Stimulated activated CD8-positive, alpha-beta memory T cell treated with anti-CD3 and anti-CD28 coated beads, Interleukin-15, amount 100 ng/mL, for 48 hours (primary cell): ENCODE measurements at regions not wholly inside any gene's neighbourhood (a gene's known extent, or its start where the extent isn't known, plus 50 kb on each side); places are given as distances from the start of the nearest gene placed in this dataset.

Experiments
- DNase-seq, 2 donors: peaks; one replicate each; pipeline ENCODE4 v3.0.0-alpha.2; 2020; ENCODE audit warnings: low read depth in 2 of 2

DNA sequence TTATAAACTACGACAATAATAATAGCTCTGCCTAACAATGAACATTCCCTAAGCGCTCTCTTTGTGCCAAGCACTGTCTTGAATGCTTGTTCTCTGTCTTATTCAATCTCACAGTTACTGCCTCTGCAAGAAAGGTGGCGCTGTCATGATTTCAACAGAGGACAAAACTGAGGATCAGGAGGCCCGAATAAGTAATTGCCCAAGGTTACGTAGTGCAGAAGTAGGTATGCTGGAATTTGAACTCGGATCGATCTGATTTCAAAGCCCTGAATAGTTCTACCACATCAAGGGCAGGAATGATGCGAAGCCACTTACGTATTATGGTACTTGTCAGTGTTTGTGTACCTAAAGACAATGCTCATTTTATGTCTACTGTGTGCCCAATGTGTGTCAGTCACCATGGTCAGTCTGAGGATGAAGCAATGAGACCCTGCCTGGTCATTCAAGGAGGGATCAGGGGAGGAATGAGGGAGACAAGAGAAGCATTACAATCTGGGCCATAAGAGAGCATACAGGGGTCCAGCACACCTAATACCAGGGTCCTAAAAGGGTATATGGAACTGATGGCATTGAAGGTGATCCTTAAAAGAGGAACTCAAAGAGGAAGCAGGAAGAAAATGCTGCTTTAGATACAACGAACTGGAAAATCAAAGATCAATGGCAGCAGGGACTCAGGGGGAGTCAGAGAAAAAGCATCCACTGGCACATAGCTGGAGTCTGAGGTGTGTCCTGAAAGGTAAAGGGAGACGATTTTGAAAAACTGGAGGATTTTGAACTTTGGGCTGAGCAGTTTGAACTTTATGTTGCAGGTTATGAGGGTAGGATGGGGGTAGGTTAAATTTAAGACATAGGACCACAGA, 389.2 kb downstream of the PLPP3 start:
- no peak for DNase-seq

DNA sequence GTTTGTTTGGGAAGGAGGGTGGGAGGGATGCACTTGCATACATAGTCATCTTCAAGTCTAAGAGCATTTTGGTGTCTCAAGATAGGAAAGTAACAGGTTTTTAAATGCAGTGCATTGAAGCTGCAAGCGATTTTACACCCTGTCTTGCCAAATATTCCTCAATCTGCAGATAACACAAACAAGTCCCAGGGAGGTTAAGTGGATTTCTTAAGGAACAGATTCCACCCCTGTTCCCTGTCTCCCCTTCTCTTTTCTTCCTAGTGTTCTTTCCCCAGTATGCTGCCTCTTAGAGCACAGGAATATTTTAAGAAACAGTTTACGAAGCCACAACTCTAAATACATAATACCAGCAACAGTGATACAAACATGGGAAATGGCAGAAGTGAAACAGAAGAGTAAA, 389.9 kb downstream of the PLPP3 start:
- DNase-seq = no peak

DNA sequence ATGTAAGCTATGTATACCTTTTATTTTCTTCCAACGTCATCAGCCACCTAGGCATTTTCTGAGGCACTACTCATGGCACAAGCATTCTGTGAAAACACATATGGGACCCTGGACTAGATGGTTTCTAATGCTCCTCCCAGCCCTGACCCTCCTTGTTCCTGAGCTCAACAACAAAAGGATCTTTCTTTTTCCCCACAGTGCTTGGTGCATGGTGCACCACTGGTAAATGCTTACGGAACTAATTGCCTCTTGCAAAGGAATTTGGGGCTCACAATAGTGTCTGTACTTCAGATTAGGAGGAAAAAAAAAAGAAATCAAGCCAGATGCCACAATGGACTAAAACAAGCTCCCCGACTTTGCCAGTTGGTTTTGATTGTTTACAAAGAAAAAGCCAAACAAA, 390.5 kb downstream of the PLPP3 start:
- DNase-seq = no peak

DNA sequence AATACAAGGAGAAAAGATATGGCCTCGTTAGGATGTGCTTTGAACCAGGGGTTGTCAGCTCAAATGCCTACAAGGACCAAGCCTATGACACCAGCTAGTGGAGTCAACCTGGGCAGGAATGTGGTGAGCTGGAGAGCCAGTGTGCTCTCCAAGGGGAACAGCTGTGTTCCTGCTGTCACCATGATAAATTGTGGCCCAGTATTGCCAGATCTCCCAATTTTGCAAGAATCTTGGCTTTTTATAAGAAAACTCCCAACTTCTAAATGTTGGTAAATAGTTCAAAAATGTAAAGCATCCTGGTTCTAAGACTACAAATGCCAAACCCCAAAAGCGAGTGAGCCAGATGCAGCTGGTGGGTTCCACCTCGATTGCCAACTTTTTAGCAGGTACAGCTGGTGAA, 391.1 kb downstream of the PLPP3 start:
- no peak for DNase-seq

DNA sequence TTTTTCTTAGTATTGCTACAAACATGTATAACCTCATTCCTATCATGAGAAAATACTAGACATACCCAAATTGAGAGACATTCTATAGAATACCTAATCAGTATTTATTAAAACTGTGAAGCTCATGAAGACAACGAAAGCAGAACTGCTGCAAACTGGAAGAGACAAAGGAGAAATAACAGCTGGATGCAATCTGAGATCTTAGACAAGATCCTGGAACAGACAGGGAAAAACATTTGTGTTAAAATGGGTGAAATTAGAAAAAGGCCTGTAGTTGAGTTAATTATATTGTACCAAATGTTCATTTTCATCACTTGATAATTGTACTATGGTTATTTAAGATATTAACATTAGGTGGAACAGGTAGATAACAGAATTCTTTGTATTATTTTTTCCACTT, 392.0 kb downstream of the PLPP3 start:
- DNase-seq = no peak

DNA sequence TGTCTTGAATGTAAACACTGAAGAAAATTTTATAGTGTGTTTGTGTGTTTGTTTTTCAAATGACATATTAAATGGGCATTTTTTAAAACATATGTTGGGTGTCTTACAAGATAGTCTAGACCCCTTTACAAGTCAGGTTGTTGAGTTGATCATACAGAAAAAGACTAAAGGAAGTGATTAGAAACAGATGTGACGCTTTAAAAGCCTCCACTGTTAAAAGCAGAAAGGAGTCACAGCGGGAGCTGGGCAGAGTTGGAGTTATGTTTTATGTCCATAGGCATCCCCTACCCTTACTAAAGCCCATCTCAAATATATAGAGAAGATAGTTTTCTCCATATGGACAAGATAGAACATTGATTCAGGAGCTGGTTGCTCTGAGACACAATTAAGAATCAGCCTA, 393.9 kb downstream of the PLPP3 start:
- no peak for DNase-seq

DNA sequence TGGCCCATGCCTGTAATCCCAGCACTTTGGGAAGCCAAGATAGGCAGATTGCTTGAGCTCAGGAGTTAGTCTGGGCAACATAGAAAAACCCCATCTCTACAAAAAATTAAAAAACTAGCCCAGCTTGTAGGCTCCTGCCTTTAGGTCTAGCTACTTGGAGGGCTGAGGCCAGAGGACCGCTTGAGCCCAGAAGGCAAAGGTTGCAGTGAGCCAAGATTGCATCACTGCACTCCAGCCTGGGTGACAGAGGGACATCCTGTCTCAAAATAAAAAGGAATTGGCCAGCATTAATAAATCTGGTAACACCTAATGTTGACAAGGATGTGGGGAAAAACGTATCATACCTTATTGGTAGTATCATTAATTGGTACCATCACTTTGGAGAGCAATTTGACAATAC, 396.2 kb downstream of the PLPP3 start:
- no peak for DNase-seq

DNA sequence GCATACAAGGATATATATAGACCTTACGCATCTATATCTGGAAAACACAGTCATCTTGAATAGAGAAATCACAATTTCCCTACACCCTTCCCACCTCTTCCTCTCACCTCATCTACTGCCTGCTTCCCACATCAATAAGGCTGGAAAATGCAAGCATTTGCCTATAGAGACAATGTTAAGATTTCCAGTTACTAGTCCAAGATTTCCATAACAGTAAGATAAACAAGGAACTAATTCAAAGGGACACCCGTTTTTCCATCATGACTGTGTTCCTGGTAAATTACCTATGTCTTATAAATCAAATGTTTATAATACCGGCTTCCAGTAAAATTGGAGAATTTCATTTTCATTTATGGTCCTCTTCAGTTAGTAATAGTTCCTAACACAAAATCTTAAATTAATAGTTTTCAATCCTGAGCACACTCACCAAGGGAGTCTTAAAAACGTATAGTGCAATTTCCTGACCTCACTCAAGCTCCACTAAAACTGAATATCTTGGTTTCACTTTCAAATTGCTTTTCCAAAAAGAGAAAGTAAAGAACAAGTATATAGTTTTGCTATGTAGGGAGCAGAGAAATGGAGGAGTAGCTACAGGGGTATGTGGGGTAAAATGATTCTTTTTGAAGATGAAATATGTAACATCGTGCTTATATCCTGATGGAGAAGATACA, 398.7 kb downstream of the PLPP3 start:
- DNase-seq = no peak

DNA sequence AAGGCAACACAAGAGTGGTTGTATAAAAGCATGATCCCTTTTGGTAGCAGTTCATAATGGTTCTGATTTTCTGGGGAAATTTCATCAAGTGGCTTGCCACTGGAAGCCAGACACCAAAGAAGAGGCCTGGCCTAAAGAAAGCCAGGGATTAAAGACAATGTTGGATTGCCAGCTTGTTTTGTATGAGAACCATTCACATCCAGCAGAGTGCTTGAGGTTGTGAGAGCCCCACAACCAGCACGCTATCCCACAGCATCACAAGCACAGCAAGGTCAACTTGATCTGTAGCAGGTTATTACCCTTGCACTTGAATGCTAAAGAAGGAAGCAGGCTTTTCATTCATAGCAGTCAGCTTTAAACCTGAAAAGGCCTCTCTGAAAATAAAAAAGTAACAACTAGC, 399.8 kb downstream of the PLPP3 start:
- DNase-seq = no peak

DNA sequence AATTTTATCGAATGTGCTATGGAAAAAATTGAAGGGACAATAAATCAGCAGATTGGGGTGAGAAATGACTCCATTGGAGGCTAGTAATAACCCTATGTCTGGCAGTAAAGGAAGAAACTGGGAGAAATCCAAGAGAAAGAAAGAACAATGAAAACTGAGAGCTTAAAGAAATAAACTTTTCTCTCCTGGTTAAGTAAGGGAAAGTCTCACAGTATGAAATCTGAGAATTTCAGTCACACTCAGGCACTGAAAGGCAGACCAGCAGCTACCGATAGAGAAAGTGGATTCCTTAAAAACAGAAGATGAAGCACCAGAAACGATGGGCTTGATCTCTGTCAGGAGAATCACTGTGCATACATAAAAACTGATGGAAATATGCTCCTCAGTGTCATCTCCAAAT, 404.2 kb downstream of the PLPP3 start:
- no peak for DNase-seq

DNA sequence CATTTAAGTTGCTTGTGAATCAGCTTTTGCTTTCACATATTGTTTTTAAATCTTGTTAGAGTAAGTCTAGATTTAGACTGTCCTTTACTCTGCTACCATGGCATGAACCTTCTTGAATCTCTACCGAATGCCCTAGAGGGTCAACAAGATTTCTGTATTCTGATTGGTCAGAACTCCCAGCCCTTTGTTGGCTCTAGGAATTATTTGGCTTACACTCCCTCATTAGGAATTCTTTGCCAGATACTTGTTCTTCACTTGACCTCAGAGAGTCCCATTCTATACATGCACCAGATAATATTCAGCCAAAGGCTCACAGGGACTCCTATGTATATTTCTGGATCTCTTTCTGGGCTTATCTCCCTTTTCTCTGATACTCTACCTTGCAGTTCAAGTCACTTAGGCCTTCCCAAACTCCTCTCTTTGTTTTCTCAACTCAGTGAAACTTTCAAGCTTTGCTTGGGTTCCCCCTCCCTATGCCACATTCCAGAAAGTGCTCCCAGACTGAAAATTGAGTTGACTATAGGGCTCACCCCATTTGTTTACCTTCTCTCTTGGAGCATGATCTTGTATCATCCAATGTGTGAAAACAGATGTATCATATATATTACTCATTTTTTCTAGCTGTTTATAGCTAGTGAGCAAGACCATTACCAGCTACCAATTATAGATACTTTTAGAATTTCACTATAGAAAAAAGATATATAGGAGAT, 405.0 kb downstream of the PLPP3 start:
- no peak for DNase-seq

DNA sequence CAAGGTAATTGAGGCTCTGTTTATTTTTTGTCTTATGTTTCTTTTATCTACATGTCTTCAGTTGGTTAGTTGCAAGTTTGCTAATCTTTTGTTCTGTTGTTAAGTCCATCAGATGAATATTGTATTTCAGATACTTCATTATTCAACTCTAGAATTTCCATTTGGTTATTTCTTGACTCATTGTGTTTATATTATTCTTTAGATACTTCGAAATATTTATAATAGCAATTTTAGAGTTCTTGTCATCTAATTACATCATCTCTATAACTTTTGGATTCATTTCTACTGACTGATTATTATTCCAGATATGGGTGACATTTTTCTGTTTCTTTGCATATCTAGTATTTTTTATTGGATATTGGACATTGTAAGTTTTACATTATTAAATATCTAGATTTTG, 405.6 kb downstream of the PLPP3 start:
- DNase-seq = no peak

DNA sequence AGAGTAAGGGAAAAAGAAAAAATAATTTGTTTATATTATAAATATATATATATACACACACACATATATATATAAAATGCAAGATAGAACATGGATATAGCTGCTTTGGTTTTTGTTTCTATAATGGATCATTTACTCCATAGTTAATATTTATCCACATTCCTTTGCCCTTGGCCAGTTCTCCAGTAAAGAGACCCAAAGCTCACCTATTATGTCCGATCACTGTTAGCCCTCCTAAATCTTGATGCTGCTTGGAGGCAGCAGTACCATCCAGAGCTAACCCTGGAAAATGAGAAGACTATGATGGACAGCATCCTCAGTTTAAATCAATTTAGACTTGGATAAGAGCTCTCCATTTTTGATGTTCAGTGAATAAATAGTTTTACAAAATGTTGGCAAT, 407.7 kb downstream of the PLPP3 start:
- no peak for DNase-seq

DNA sequence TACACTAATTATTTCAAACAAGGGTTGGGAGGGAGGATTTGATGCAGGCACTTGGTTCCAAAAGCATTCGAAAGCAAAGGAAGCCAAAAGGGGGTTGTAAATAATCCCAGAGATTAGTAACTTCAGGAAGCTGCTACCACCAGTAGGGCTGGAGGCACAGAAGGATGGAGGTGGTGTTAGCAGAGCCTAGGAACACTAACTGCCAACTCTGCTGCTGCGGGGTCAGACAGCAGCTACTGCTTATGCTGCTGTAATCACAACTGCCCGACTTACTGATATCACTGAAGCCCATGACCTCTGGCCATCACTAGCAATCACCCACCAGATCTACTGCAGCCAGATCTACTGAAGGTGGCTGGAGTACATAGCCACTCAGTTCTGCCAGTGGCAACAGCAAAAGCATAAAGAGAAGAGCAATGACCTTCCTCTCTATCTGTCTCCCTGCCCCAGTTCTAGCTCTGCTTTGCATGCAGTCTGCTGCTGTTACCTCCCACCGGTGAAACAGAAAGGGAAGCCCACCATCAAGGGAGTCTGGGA, 408.5 kb downstream of the PLPP3 start:
- DNase-seq = no peak

DNA sequence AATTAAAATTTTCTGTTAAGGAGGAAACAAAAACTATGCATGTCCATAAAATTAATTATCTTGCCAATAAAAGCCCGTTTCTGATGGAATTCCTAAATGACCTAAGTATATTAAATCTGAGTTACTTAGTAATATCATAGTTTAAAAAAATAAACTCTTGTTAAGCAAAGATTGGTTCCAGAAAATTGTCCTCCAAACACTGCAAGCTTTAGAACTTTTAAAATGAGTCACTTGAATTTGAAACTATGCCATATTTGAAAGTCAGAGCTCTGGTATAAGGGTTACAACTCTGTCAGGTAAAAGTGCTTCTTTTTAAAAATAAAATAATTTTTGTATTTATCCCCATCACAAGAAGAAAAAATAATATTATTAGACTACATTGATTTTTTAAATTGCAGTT, 409.5 kb downstream of the PLPP3 start:
- DNase-seq = no peak

DNA sequence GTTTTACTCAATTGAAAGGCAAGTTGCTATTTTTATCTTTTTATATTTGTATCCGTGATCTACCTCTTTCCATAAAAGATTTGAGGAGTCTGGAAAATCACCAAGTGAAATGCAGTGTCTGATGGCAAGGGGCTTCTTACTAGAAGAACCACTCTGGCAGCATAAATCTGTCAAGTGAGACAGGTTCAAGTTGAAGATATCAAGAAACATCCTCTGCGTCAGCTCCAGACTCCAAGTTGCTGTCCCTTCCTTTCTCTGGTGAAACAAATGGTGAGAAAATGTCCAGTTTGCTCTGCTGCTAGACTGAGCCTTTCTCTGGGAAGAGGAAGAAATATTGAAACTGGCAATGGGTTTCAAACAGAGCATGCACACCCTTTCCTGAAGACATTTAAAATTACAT, 411.2 kb downstream of the PLPP3 start:
- no peak for DNase-seq

DNA sequence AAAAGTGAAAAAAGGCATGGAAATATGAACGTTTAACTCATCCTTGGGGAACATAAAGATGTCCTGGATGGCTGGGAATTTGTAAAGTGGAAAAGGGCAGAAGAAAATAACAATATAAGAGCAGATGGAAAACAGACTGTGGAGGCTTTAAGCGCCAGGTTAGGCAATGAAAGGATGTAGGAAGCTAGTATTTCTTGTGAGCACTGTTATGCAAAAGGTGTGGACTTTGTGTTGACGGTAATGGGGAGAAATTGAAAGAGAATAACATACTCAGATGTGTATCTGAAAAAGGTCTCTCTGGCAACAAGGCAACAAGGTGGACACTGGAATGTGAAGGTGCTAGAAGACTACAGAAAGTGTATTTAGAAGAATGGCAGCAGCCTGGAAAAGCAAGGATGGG, 411.8 kb downstream of the PLPP3 start:
- DNase-seq = no peak

DNA sequence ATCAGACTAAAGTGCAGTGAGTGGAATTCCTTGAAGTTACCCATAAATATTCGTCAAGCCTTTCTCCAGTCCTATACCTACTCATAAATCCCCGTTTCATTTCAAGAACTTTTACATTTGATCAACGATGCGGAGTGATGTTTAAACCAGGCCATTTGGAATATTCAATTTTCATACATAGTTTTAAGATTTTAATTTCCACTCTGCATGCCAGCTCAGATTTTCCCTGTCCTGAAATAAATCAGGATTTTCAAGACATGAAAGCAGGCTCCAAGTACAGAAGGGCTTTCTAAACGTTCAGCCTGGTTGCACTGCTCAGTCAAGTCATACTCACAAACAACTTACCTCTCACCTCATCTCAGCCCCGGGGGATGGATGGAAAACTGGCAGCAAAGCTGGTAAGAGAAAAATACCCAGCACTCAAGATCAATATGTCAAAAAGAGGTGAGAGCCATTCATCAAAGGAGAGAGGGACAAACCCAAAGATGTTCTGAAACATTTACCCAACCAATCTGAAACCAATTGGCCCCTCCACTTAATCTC, 418.5 kb downstream of the PLPP3 start:
- DNase-seq = no peak

DNA sequence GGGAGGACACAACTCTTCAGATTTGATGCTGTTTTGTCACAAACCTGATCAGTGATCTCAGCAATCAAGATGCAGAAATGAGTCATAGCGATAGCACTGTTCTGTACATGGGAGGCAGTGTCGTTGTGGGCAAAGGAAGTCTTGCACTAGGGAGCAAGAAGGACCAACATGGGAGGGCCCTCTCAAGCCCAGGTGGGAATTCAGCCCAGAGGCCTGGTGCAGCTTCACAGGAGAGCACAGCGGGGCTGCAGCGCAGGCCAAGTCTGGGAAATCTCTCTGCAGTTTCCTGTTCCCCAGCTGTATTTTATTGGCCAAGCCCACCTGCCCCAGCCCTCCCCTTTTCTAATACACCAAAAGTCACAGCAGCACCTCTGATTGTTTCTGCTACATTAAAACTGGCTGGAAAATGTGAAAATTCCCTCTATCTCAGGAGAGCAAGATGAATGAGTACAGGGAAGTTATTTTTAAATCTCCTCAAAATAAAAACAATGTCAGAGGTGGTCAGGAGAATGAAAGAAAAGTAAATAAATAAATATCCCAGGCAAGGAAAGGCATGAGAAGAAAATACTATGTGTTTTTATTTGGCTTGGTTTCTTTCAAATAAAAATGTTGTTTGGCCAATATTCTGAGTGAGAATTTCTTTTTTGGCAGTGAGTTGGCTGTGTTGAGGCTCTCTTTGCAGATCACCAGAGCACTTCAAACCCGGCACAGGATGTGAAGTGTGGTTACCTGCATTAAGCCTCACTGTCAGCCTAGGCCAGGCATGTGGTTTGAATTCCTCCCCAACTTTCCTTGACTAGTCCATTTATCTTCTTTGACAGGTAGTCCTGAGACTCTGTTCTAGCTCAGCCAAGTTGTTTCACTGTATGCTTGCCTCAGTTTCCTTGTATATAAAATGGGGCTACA, 422.1 kb downstream of the PLPP3 start:
- DNase-seq = no peak

DNA sequence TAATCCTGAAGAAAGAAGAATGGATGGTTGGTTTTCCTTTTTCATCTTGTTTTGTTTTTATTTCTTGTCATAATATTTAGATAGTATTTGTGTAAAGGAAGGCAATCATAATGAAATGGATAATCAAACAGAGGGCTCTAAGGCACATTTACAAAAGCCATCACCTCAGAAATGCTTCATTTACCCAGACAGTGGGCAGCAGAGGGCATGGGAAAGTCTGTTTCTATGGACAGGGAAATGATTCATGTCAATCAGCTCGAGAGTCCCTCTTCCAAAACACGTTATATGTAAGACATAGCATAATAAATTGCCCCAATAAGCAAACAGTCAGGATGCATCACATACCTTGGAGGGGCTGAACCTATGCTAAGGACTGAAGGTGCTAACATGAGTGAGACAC, 426.1 kb downstream of the PLPP3 start:
- DNase-seq = no peak

DNA sequence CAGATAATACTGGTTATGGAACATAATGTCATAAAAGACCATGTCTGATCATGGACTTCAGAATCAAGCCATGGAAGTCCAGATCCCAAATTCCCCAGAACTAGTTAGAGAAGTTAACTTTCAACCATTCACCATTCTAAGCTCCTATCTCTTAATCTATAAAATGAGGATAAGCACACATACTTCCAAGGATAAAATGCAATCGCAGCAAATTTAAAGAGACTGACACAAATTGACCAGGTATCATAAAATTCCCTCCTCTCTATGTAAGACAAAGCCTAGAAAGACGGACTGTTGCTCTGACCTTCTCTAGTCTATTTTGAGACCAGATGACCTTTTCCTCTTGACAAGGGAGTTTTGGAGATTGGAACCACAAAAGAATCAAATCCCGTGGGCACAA, 426.7 kb downstream of the PLPP3 start:
- DNase-seq = no peak
